ENCODE measurements at regions not wholly inside any gene's neighbourhood (a gene's known extent, or its start where the extent isn't known, plus 50 kb on each side); places are given as distances from the start of the nearest gene placed in this dataset.

GRCh38 chr1:83512373-83513193 is 486.3 kb downstream of the TTLL7 start:
- TF ChIP-seq POLR2A (IDR thresholded peaks at IDR 0.05) (no peak), CTCF (IDR thresholded peaks at IDR 0.05) (no peak), EP300 (IDR thresholded peaks at IDR 0.05; ENCODE audit: low read depth) (no peak)
